ENCODE measurements at regions not wholly inside any gene's neighbourhood (a gene's known extent, or its start where the extent isn't known, plus 50 kb on each side); places are given as distances from the start of the nearest gene placed in this dataset.

DNA sequence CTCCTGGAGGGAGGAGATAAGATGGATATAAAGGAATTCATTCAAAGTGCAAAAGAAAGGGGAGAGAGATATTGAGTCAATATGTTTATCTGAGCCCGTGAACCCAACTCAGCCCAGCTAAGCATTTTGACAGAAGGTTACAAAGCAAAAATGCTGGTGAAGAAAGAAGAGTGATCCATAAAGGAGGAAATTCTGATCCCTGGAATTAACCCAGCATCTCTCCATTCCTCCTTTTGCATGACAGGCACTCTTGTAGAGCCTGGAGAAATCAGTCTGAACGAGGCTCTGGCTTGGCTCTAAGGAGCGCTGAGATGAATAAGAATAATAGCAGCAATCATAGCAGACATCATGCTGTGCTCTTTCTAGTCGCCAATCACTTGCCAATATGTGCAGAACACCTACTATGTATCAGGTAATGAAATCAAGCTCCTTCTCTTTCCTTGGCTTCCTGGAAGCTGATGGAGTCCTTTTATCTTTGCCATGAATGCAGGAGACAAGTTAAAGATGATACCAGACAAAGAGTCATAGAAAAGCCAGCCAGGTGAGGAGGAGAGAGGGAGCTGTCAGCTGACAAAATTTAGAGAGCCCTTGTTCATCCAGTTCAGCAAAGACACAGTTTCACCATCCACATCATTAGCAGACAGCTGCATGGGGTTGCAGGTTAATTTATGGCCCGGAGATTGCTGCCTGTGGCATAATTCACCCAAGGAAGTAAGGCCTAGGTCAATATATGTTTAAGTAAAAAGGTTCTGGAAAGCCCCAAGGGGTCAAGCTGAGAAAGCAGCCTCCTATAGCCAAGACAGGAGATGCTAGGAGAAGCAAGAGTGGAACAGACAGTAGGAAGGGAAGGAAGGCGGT, 476.5 kb upstream of the TBX3 start:
- Histone ChIP-seq H3K4me1 (ENCODE audit: control insufficient read depth in 1 of 2, extremely low read depth in 1 of 2, insufficient read depth in 2 of 2, low read length in 2 of 2) (no peaks in the 10 kb centered on the region), H3K27me3 (replicated peaks in 1 of 2; ENCODE audit: control insufficient read depth in 2 of 2, extremely low read depth in 1 of 2, insufficient read depth in 2 of 2, low read length in 1 of 2) (no peaks in the 10 kb centered on the region), H3K4me3 (ENCODE audit: control insufficient read depth in 1 of 2, extremely low read depth in 1 of 2, low read length in 1 of 2) (no peak overlapping the region), H3K9me3 (no peaks in the 10 kb centered on the region), H3K27ac (ENCODE audit: low read length) (no peak overlapping the region), H3K36me3 (ENCODE audit: control insufficient read depth in 2 of 2, extremely low read depth in 1 of 2, insufficient read depth in 1 of 2, low read length in 1 of 2) (no peaks in the 10 kb centered on the region)
- no peaks in the 10 kb centered on the region for H3K27me3 Mint-ChIP-seq
- H3K4me3 Mint-ChIP-seq = no peak overlapping the region
- WGBS (ENCODE audit: insufficient coverage) = no CpG with 5 or more reads among the region's 6 CpGs
- ATAC-seq (replicated peaks in 1 of 4) = no peak
- no peak for DNase-seq
- peaks cover 0 to 7% (median 2%) of the 10 kb centered on the region in 3 donors for H3K9me3 Mint-ChIP-seq
- H3K4me1 Mint-ChIP-seq = no peaks in the 10 kb centered on the region
- no peak overlapping the region for H3K27ac Mint-ChIP-seq
- H3K36me3 Mint-ChIP-seq = no peaks in the 10 kb centered on the region
- ChIA-PET POLR2A (no interaction called here), CTCF (no interaction called here)

GRCh38 chr12:115158816-115159215, 474.8 kb upstream of the TBX3 start:
- DNase-seq = no peak
- Mint-ChIP-seq H3K27me3 (no peaks in the 10 kb centered on the region), H3K36me3 (no peaks in the 10 kb centered on the region), H3K27ac (no peak overlapping the region), H3K4me1 (no peaks in the 10 kb centered on the region), H3K4me3 (no peak overlapping the region), H3K9me3 (peaks cover 0 to 11% (median 8%) of the 10 kb centered on the region in 3 donors)
- ATAC-seq (replicated peaks in 1 of 4) = no peak
- WGBS (ENCODE audit: insufficient coverage) = 50% methylated on average over 1 of the region's 5 CpGs
- H3K4me3 ChIP-seq (ENCODE audit: control insufficient read depth in 1 of 2, extremely low read depth in 1 of 2, low read length in 1 of 2) = no peak overlapping the region
- no peaks in the 10 kb centered on the region for H3K36me3 ChIP-seq (ENCODE audit: control insufficient read depth in 2 of 2, extremely low read depth in 1 of 2, insufficient read depth in 1 of 2, low read length in 1 of 2)
- no peaks in the 10 kb centered on the region for H3K27me3 ChIP-seq (replicated peaks in 1 of 2; ENCODE audit: control insufficient read depth in 2 of 2, extremely low read depth in 1 of 2, insufficient read depth in 2 of 2, low read length in 1 of 2)
- H3K4me1 ChIP-seq (ENCODE audit: control insufficient read depth in 1 of 2, extremely low read depth in 1 of 2, insufficient read depth in 2 of 2, low read length in 2 of 2) = no peaks in the 10 kb centered on the region
- ChIA-PET POLR2A (interaction anchor here in 1 of 2 donors (0.8 kb wide), 1 partner anchor 9 kb away, joined by 5 read pairs; no protein-coding TSS in a partner anchor), CTCF (no interaction called here)
- H3K27ac ChIP-seq (ENCODE audit: low read length) = no peak overlapping the region
- no peaks in the 10 kb centered on the region for H3K9me3 ChIP-seq

- POLR2A ChIA-PET = no interaction called here
- Mint-ChIP-seq H3K27ac (no peak overlapping the region), H3K36me3 (no peaks in the 10 kb centered on the region), H3K4me1 (no peaks in the 10 kb centered on the region), H3K9me3 (peaks cover 3 to 11% (median 9%) of the 10 kb centered on the region in 3 donors), H3K4me3 (no peak overlapping the region), H3K27me3 (no peaks in the 10 kb centered on the region)
- no peak overlapping the region for H3K27ac ChIP-seq (ENCODE audit: low read length)
- no peaks in the 10 kb centered on the region for H3K27me3 ChIP-seq (replicated peaks in 1 of 2; ENCODE audit: control insufficient read depth in 2 of 2, extremely low read depth in 1 of 2, insufficient read depth in 2 of 2, low read length in 1 of 2)
- no CpG with 5 or more reads among the region's 7 CpGs for WGBS (ENCODE audit: insufficient coverage)
- no peaks in the 10 kb centered on the region for H3K4me1 ChIP-seq (ENCODE audit: control insufficient read depth in 1 of 2, extremely low read depth in 1 of 2, insufficient read depth in 2 of 2, low read length in 2 of 2)
- H3K4me3 ChIP-seq (ENCODE audit: control insufficient read depth in 1 of 2, extremely low read depth in 1 of 2, low read length in 1 of 2) = no peak overlapping the region
- DNase-seq (no peak), ATAC-seq (replicated peaks in 1 of 4) (no peak)
- no peaks in the 10 kb centered on the region for H3K9me3 ChIP-seq
- H3K36me3 ChIP-seq (ENCODE audit: control insufficient read depth in 2 of 2, extremely low read depth in 1 of 2, insufficient read depth in 1 of 2, low read length in 1 of 2) = no peaks in the 10 kb centered on the region
- CTCF ChIA-PET = no interaction called here
Observed at GRCh38 chr12:115155665-115156645, 472.0 kb upstream of the TBX3 start.

GRCh38 chr12:115149685-115150378, 465.9 kb upstream of the TBX3 start:
- Mint-ChIP-seq H3K4me1 (no peaks in the 10 kb centered on the region), H3K36me3 (no peaks in the 10 kb centered on the region), H3K27ac (no peak overlapping the region), H3K9me3 (peaks cover 11 to 27% (median 16%) of the 10 kb centered on the region in 3 donors), H3K4me3 (no peak overlapping the region), H3K27me3 (no peaks in the 10 kb centered on the region)
- CTCF ChIA-PET = no interaction called here
- no peak for DNase-seq
- POLR2A ChIA-PET = no interaction called here
- WGBS (ENCODE audit: insufficient coverage) = 57% methylated on average over 1 of the region's 7 CpGs
- no peak overlapping the region for H3K27ac ChIP-seq (ENCODE audit: low read length)
- no peaks in the 10 kb centered on the region for H3K4me1 ChIP-seq (ENCODE audit: control insufficient read depth in 1 of 2, extremely low read depth in 1 of 2, insufficient read depth in 2 of 2, low read length in 2 of 2)
- ATAC-seq (replicated peaks in 1 of 4) = no peak
- H3K36me3 ChIP-seq (ENCODE audit: control insufficient read depth in 2 of 2, extremely low read depth in 1 of 2, insufficient read depth in 1 of 2, low read length in 1 of 2) = no peaks in the 10 kb centered on the region
- no peaks in the 10 kb centered on the region for H3K27me3 ChIP-seq (replicated peaks in 1 of 2; ENCODE audit: control insufficient read depth in 2 of 2, extremely low read depth in 1 of 2, insufficient read depth in 2 of 2, low read length in 1 of 2)
- H3K4me3 ChIP-seq (ENCODE audit: control insufficient read depth in 1 of 2, extremely low read depth in 1 of 2, low read length in 1 of 2) = no peak overlapping the region
- no peaks in the 10 kb centered on the region for H3K9me3 ChIP-seq

- DNase-seq (no peak), ATAC-seq (replicated peaks in 1 of 4) (no peak)
- no peak overlapping the region for H3K4me3 ChIP-seq (ENCODE audit: control insufficient read depth in 1 of 2, extremely low read depth in 1 of 2, low read length in 1 of 2)
- WGBS (ENCODE audit: insufficient coverage) = 60% methylated on average over 1 of the region's 2 CpGs
- H3K27ac Mint-ChIP-seq = no peak overlapping the region
- no peaks in the 10 kb centered on the region for H3K4me1 ChIP-seq (ENCODE audit: control insufficient read depth in 1 of 2, extremely low read depth in 1 of 2, insufficient read depth in 2 of 2, low read length in 2 of 2)
- POLR2A ChIA-PET = no interaction called here
- H3K4me1 Mint-ChIP-seq = no peaks in the 10 kb centered on the region
- no peak overlapping the region for H3K4me3 Mint-ChIP-seq
- H3K27me3 ChIP-seq (replicated peaks in 1 of 2; ENCODE audit: control insufficient read depth in 2 of 2, extremely low read depth in 1 of 2, insufficient read depth in 2 of 2, low read length in 1 of 2) = no peaks in the 10 kb centered on the region
- H3K36me3 Mint-ChIP-seq = no peaks in the 10 kb centered on the region
- no peaks in the 10 kb centered on the region for H3K9me3 ChIP-seq
- no peaks in the 10 kb centered on the region for H3K27me3 Mint-ChIP-seq
- no peak overlapping the region for H3K27ac ChIP-seq (ENCODE audit: low read length)
- peaks cover 12 to 22% (median 16%) of the 10 kb centered on the region in 3 donors for H3K9me3 Mint-ChIP-seq
- no peaks in the 10 kb centered on the region for H3K36me3 ChIP-seq (ENCODE audit: control insufficient read depth in 2 of 2, extremely low read depth in 1 of 2, insufficient read depth in 1 of 2, low read length in 1 of 2)
- CTCF ChIA-PET = no interaction called here
Observed at GRCh38 chr12:115149279-115149678, 465.3 kb upstream of the TBX3 start.

DNA sequence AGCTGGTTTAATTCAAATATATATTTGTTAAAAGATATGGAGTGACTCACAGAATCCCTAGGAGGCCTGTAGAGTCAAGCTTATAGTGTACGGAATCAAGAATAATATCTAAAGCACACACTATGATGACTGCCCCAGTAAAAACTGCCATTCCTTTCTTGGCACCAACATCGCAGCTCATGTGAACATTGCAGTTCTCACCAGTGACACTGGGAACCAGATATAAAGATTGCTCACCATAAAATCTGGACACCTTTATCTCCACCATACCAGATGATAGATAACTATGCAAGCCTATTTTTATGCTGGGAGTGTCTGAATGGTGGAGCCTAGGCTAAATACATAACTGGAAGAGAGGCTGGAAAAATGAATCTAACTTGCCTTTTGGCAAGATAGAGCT, 463.9 kb upstream of the TBX3 start:
- H3K4me3 ChIP-seq (ENCODE audit: control insufficient read depth in 1 of 2, extremely low read depth in 1 of 2, low read length in 1 of 2) = no peak overlapping the region
- Mint-ChIP-seq H3K4me1 (no peaks in the 10 kb centered on the region), H3K9me3 (peaks cover 10 to 24% (median 18%) of the 10 kb centered on the region in 3 donors), H3K27me3 (no peaks in the 10 kb centered on the region), H3K4me3 (no peak overlapping the region), H3K27ac (no peak overlapping the region), H3K36me3 (no peaks in the 10 kb centered on the region)
- DNase-seq (no peak), ATAC-seq (replicated peaks in 1 of 4) (no peak)
- H3K27ac ChIP-seq (ENCODE audit: low read length) = no peak overlapping the region
- WGBS (ENCODE audit: insufficient coverage) = 100% methylated on average over 1 of the region's 2 CpGs
- no peaks in the 10 kb centered on the region for H3K36me3 ChIP-seq (ENCODE audit: control insufficient read depth in 2 of 2, extremely low read depth in 1 of 2, insufficient read depth in 1 of 2, low read length in 1 of 2)
- H3K4me1 ChIP-seq (ENCODE audit: control insufficient read depth in 1 of 2, extremely low read depth in 1 of 2, insufficient read depth in 2 of 2, low read length in 2 of 2) = no peaks in the 10 kb centered on the region
- ChIA-PET POLR2A (interaction anchor here in 1 of 2 donors (0.5 kb wide), 1 partner anchor 30 kb away, joined by 3 read pairs; no protein-coding TSS in a partner anchor), CTCF (no interaction called here)
- H3K9me3 ChIP-seq = no peaks in the 10 kb centered on the region
- no peaks in the 10 kb centered on the region for H3K27me3 ChIP-seq (replicated peaks in 1 of 2; ENCODE audit: control insufficient read depth in 2 of 2, extremely low read depth in 1 of 2, insufficient read depth in 2 of 2, low read length in 1 of 2)
